WTC11 (cell line): ENCODE measurements at regions not wholly inside any gene's neighbourhood (a gene's known extent, or its start where the extent isn't known, plus 50 kb on each side); places are given as distances from the start of the nearest gene placed in this dataset.

Experiments used
- ATAC-seq: fragments of 200-7000 bp; cut with Tn5 transposase; 2 replicates; pipeline ENCODE4 v1.10.0; 2021; ENCODE audit warnings: mild to moderate bottlenecking, moderate library complexity
- CTCF ChIA-PET: fragments of 300-600 bp; sonication (Branson Sonifier 250); formaldehyde crosslinking; loops from one replicate; lab custom pipeline; 2021; ENCODE audit warnings: antibody characterized with exemption; lab: Charles Lee
- POLR2A ChIA-PET: fragments of 350-600 bp; sonication (Branson Sonifier 250); formaldehyde crosslinking; loops from one replicate; lab custom pipeline; 2021; ENCODE audit warnings: antibody characterized with exemption; lab: Charles Lee
- DNase-seq: peaks from one replicate; pipeline ENCODE4 v3.0.0; 2021; ENCODE audit warnings: low spot score
- H3K27ac Mint-ChIP-seq: 2 replicates; pipeline ENCODE4 v1.8.0; 2021; ENCODE audit warnings: mixed read lengths
- H3K27me3 Mint-ChIP-seq: 2 replicates; pipeline ENCODE4 v1.8.0; 2021; ENCODE audit warnings: low read depth, mild to moderate bottlenecking, moderate library complexity, mixed read lengths
- H3K36me3 Mint-ChIP-seq: 2 replicates; pipeline ENCODE4 v1.8.0; 2021; ENCODE audit warnings: mixed read lengths
- H3K4me1 Mint-ChIP-seq: 2 replicates; pipeline ENCODE4 v1.8.0; 2022; ENCODE audit warnings: mixed read lengths
- H3K4me3 Mint-ChIP-seq: 2 replicates; pipeline ENCODE4 v1.8.0; 2021; ENCODE audit warnings: mild to moderate bottlenecking, moderate library complexity, mixed read lengths
- H3K9me3 Mint-ChIP-seq: 2 replicates; pipeline ENCODE4 v1.8.0; 2021; ENCODE audit warnings: mixed read lengths
- ATF1 ChIP-seq: sonication (generic); formaldehyde crosslinking; IDR thresholded peaks from 2 replicates; pipeline ENCODE4 v1.8.1; 2023; ENCODE audit warnings: mild to moderate bottlenecking, moderate library complexity, missing genetic modification reagents
- CBFB ChIP-seq: sonication (generic); formaldehyde crosslinking; IDR thresholded peaks from 2 replicates; pipeline ENCODE4 v1.8.1; 2022; ENCODE audit warnings: mild to moderate bottlenecking, low read depth, missing genetic modification reagents
- CTCF ChIP-seq: fragments of 200-600 bp; IDR thresholded peaks from 2 replicates; pipeline ENCODE4 v1.8.0; 2022; ENCODE audit warnings: antibody characterized with exemption
- EMX1 ChIP-seq: fragments of 250-450 bp; sonication (Bioruptor Pico); IDR thresholded peaks from 2 replicates; pipeline ENCODE4 v1.8.0; 2021; ENCODE audit warnings: mild to moderate bottlenecking
- FOXP1 ChIP-seq: sonication (generic); formaldehyde crosslinking; IDR thresholded peaks from 2 replicates; pipeline ENCODE4 v1.8.0; 2022; ENCODE audit warnings: missing genetic modification reagents, mild to moderate bottlenecking, moderate library complexity, borderline replicate concordance
- JAZF1 ChIP-seq: fragments of 250-450 bp; sonication (Bioruptor Pico); IDR thresholded peaks from 2 replicates; pipeline ENCODE4 v1.9.0; 2021; ENCODE audit warnings: moderate library complexity, mild to moderate bottlenecking, inconsistent platforms
- MLX ChIP-seq: sonication (generic); formaldehyde crosslinking; IDR thresholded peaks from 2 replicates; pipeline ENCODE4 v1.8.1; 2023; ENCODE audit warnings: mild to moderate bottlenecking, missing genetic modification reagents, moderate library complexity
- MXD4 ChIP-seq: fragments of 250-450 bp; sonication (Bioruptor Pico); IDR thresholded peaks from 2 replicates; pipeline ENCODE4 v1.8.0; 2021; ENCODE audit warnings: mild to moderate bottlenecking, moderate library complexity, borderline replicate concordance
- NFYB ChIP-seq: sonication (generic); formaldehyde crosslinking; conservative IDR thresholded peaks from 2 replicates; pipeline ENCODE4 v1.8.0; 2022; ENCODE audit warnings: low read depth, missing genetic modification reagents
- NR1H2 ChIP-seq: sonication (generic); formaldehyde crosslinking; IDR thresholded peaks from 2 replicates; pipeline ENCODE4 v1.9.0; 2021; ENCODE audit warnings: mild to moderate bottlenecking, moderate library complexity, missing genetic modification reagents
- PRDM15 ChIP-seq: sonication (generic); formaldehyde crosslinking; IDR thresholded peaks from 2 replicates; pipeline ENCODE4 v1.8.0; 2022; ENCODE audit warnings: missing genetic modification reagents
- PREB ChIP-seq: sonication (generic); formaldehyde crosslinking; IDR thresholded peaks from 2 replicates; pipeline ENCODE4 v1.8.1; 2022; ENCODE audit warnings: mild to moderate bottlenecking, missing genetic modification reagents, moderate library complexity, borderline replicate concordance
- SMAD3 ChIP-seq: sonication (generic); formaldehyde crosslinking; IDR thresholded peaks from 2 replicates; pipeline ENCODE4 v1.8.0; 2022; ENCODE audit warnings: missing genetic modification reagents, mild to moderate bottlenecking, borderline replicate concordance
- SP1 ChIP-seq: sonication (generic); formaldehyde crosslinking; conservative IDR thresholded peaks from 2 replicates; pipeline ENCODE4 v1.8.1; 2022; ENCODE audit warnings: missing genetic modification reagents
- TEAD4 ChIP-seq: sonication (generic); formaldehyde crosslinking; IDR thresholded peaks from 2 replicates; pipeline ENCODE4 v1.8.0; 2022; ENCODE audit warnings: mild to moderate bottlenecking, missing genetic modification reagents
- ZNF416 ChIP-seq: fragments of 250-450 bp; sonication (Bioruptor Pico); IDR thresholded peaks from 2 replicates; pipeline ENCODE4 v1.9.0; 2021; ENCODE audit warnings: mild to moderate bottlenecking, inconsistent platforms

- TF ChIP-seq CTCF (no peak), JAZF1 (CRISPR knock-in tag) (no peak), EMX1 (CRISPR knock-in tag) (no peak), MLX (CRISPR knock-in tag) (no peak), PRDM15 (no peak), ZNF416 (CRISPR knock-in tag) (no peak), ATF1 (CRISPR knock-in tag) (no peak), SP1 (CRISPR knock-in tag) (no peak), TEAD4 (CRISPR knock-in tag) (no peak), SMAD3 (CRISPR knock-in tag) (no peak)
- TF ChIP-seq, all 79 proteins: peak for 0
These were observed 450.3 kb upstream of the THRB start (continued) for GRCh38 chr3:24944805-24945520.

- TF ChIP-seq FOXP1 (CRISPR knock-in tag) (no peak), CBFB (CRISPR knock-in tag) (no peak), NFYB (CRISPR knock-in tag) (no peak), MXD4 (no peak), NR1H2 (CRISPR knock-in tag) (no peak)
- Mint-ChIP-seq H3K4me3 (no peak overlapping the region), H3K27me3 (peaks cover 55% of the 10 kb centered on the region), H3K27ac (no peak overlapping the region), H3K9me3 (no peaks in the 10 kb centered on the region), H3K36me3 (no peaks in the 10 kb centered on the region), H3K4me1 (no peaks in the 10 kb centered on the region)
- DNase-seq: no peak
- ATAC-seq: no peak
- ChIA-PET CTCF (no interaction called here), POLR2A (no interaction called here)
These were observed 450.9 kb upstream of the THRB start for GRCh38 chr3:24945563-24945962.

- ChIA-PET CTCF (no interaction called here), POLR2A (no interaction called here)
- no peak overlapping the region for H3K4me3 Mint-ChIP-seq
- DNase-seq: no peak
- no peaks in the 10 kb centered on the region for H3K36me3 Mint-ChIP-seq
- H3K27ac Mint-ChIP-seq: no peak overlapping the region
- peaks cover 70% of the 10 kb centered on the region for H3K27me3 Mint-ChIP-seq
- no peak for ATAC-seq
- no peaks in the 10 kb centered on the region for H3K9me3 Mint-ChIP-seq
- no peaks in the 10 kb centered on the region for H3K4me1 Mint-ChIP-seq
- TF ChIP-seq PREB (CRISPR knock-in tag): no peak
These were observed 452.5 kb upstream of the THRB start for GRCh38 chr3:24947103-24947502.
